NCI-H748 (cell line): ENCODE measurements at regions not wholly inside any gene's neighbourhood (a gene's known extent, or its start where the extent isn't known, plus 50 kb on each side); places are given as distances from the start of the nearest gene placed in this dataset.

ENCODE experiments used
- DNase-seq: peaks from one replicate; lab custom pipeline; 2025; ENCODE audit not compliant: unreplicated experiment; lab: John Stamatoyannopoulos, UW

DNA sequence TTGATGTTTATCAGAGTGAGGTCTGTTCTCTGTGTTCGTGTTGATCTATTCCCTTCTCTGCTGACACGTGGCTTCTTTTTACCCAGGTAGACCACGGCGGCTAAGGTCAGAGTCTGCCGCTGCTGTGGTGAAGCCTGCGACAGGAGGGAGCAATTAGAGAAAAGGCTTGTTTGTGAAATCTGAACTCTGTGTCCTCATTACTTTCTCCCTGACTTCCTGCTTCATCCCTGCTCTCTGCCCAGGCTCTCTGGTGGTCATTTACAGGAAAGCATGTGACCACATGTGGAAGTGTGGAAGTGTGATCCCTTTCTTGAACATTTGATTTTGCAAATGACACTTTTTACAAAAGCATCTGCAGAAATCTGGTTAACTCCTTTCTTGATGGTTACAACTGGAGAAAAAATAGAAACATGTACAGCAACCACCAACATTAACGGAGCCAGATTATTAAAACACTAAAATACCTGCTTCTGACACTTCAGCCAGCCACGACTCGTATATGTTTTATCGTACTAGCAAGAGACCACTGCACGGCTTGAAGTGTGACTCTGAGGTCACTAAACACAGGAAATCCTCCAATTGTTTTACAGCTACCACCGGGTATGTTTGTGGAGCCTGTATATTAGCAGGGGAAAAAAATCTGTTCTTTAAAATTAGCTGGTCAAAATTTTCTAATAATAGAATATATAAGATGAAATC is 388.6 kb upstream of the TMPO start:
- peak; percentile 65 for DNase-seq

DNA sequence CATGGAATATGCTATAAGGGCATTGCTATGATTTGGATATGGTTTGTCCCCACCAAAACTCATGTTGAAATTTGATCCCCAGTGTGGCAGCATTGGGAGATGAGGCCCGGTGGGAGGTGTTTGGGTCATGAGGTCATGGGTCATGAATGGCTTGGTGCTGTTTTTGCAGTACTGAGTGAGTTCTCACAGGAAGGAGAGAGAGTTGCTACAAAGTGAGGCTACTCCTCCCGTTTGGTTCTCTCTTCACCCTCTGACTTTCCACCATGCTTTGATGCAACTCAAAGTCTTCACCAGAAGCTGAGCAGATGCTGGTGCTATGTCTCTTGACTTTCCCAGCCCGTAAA is 388.1 kb upstream of the TMPO start:
- no peak for DNase-seq

GRCh38 chr12:98127854-98128253 is 387.5 kb upstream of the TMPO start:
- DNase-seq: no peak

DNA sequence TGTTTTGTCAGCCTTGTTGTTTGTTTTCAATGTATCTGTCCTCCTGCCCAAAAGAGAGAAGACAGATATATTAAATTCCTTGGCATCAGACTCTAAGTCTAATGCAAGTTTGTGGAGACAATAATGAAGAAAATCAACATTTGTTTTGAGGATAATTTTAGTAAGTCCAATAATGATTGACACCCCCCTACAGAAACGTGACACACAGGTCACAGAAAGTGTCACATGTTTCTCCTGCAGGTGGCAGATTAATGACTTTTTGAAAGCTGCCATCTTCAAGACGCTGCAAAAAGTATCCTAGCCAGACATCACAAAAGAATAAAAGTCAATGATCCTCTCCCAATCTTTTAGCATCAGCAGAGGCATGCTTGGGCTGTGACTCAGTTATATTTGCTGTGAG is 378.8 kb upstream of the TMPO start:
- no peak for DNase-seq

DNA sequence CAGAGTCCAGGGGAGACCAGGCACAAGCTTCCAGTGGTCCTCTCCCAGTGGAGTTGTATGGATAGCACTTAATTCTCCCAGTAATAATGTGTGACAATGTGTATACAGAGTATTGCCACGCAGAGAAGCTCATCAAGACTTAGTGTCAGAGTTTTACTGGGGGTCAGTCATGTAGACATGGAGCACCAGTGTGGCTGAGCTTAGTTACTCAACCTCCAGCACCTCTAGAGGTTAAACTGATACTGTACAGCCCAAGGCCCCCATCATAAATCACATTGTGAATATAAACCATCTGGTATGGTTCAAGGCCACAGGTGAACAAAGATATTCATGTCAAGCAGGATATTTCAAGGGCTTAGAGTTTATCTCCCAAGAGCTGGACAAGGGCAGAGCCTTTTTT is 378.1 kb upstream of the TMPO start:
- no peak for DNase-seq

DNA sequence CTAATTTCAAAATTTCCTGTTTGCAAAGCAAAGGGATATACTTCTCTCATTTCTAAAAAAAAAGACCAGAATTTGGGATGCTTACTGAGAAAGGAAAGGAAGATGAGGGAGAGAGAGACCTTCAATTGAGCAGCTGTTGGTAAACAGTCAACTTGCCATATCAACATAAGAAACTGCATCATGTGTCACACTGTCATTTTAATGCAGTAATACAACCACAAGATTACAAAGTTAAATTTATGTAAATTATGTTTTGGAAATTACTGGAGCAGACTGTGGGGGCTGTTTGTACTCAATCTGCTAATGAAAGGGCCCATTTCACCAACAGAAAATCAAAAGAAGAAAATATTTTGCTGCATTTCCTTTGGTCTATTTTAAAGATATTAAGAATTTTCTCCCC is 370.4 kb upstream of the TMPO start:
- no peak for DNase-seq

DNA sequence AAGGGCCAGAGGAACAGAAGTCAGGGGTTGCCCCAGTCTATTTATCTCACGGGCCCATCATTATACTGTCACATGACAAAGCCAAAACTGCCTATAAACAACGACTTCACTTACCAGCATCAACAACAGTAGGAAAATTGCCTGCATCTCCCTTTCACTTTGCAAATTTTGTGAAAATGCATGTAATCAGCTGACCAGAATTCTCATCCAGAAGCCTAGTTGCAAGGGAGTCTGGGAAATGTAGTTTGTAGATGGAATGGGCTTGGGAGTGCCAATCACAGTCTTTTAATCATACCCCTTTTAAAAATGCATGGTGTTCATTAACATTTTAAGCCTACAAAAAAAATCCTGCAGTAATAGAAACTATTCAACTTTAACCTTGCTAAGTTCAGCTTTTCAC is 369.3 kb upstream of the TMPO start:
- no peak for DNase-seq

DNA sequence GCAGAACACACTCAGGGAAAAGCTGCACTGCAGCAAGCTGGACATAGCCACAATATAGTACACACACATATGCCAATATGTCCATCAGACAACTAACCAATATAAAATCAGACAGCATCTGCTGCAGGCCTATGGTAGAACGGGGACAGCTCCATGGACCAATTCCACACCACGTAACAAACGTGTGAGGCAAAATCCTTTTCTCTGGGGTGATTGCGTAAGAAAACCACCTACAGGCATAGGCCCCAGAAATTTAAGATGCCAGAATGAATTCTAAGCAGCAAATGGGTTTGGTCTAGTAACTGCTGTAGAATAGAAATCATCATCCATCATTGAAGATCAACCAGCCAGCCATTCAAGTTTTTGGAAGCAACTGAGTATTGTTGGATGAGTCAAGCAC is 368.9 kb upstream of the TMPO start:
- no peak for DNase-seq

DNA sequence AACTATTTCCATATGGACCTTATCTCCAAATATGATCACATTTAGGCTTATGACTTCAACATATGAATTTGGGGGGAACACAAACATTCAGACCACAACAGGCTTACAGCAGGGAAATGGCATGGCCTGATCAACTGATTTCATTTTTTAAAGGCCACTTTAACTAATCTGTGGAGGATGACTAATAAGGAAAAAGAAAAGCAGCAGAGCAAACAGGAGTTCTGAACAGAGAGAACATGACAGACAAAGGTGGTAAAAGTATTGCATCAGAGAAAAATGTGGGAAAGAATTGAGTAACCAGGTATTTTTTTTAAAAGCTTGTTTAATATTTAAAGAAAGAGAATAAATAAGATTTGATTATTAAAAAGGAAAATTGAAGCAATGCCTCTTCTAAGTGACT is 366.1 kb upstream of the TMPO start:
- no peak for DNase-seq

GRCh38 chr12:98149691-98150210 is 365.6 kb upstream of the TMPO start:
- no peak for DNase-seq

GRCh38 chr12:98151105-98151590 is 364.2 kb upstream of the TMPO start:
- DNase-seq: no peak

DNA sequence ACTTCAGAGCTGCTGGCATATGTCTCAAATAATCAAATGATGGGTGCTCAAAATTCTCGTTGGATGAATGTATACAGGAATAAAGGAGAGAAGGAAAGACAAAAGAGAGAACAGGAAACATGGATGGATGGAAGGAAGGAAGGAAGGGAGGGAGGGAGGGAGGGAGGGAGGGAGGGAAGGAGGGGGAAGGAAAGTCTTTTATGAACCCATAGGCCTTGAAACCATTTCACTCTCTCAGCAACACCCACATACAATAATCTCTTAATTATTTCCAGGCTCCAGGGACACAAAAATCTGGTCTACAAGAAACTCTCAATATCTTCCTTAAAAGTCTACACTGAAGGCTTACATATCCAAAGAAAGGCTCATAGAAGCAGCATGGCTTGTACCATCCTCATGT is 363.4 kb upstream of the TMPO start:
- DNase-seq: no peak

DNA sequence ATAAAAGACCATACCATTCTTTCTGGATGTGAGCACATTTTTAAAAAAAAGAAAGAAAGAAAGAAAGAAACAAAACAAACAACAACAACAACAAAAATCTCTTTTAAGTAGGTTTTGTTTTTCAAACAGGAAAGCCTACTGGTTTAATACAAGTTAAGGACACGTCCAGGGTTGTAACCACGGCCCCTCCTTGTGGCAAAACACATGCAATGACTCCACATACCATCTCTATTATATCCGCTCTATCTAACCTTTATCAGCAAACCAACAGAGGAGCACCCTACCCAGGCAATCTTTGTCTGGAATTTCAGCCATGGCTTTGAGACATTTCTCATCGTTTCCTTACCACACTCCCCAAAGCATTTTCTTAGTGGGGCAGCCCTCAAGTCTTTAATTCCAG is 360.5 kb upstream of the TMPO start:
- peak; percentile 87 for DNase-seq

DNA sequence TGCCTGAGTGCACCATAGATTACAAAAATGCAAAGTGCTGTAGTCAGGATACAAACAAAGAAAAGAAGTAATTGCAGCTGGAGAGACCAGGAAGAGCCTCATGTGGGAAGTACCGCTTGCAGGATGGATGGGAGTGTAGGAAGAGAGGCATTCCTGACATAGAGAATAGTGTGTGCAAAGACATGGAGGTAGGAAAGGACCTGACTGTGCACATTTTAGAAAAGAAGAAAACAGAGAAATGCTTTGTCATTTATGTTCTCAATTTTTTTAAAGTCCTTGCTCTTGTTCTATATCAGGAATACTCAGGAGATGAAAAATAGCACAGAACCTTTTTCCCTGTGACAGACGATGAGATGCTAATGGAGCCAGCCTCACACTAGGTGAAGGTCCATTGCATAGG is 358.7 kb upstream of the TMPO start:
- peak; percentile 61 for DNase-seq

- DNase-seq: no peak
Observed at GRCh38 chr12:98162906-98163678, 352.3 kb upstream of the TMPO start.

GRCh38 chr12:98172304-98172703 is 343.1 kb upstream of the TMPO start:
- no peak for DNase-seq

- DNase-seq: no peak
Observed at GRCh38 chr12:98172801-98173200, 342.6 kb upstream of the TMPO start.

DNA sequence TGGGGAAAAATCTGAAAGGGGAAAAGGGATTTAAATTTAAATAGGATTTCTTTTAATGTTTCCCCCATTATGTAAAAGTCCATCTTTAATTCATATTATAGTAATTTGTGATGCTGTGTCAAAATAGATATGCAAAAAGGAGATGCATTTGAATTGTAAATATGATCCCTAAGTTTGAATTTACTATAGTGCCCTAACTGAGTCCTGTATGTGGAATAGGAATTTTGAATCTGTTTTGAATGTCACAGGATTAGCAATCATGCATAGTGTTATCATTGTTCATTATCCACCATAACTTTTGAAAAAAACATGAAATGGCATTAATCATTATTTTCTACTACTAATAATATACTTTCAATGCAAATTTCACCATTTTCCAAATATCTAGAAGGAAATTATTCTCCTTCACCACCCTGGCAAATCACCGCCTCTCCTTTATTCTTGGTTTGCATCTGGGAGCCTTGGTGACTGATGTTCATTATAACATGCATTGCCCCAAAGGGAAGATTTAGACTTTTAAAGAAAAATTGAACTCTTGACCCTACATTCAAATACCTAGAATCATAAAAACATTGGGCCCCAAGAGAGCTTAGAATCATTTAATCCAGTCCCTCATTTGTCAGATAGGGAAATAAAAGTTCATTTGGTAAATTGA is 341.5 kb upstream of the TMPO start:
- DNase-seq: no peak

GRCh38 chr12:98174428-98174809 is 341.0 kb upstream of the TMPO start:
- no peak for DNase-seq

DNA sequence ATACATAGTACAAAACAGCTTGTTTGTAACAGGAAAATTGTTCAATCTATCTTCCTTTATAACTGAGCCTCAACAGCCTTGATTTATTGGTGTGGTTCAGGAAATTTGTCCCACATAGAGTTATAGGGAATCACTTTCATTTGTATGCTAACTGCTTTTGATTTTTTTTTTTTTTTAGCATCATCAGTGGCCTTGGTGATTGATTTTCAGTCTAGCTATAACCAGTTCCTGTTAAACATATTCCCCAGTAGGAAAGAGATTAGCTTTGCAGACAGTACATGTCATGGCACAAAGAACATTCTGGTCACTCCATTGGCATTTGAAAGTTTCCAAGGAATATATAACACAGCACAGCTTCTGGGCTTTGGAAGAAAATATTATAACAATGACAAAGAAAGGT is 337.3 kb upstream of the TMPO start:
- no peak for DNase-seq

DNA sequence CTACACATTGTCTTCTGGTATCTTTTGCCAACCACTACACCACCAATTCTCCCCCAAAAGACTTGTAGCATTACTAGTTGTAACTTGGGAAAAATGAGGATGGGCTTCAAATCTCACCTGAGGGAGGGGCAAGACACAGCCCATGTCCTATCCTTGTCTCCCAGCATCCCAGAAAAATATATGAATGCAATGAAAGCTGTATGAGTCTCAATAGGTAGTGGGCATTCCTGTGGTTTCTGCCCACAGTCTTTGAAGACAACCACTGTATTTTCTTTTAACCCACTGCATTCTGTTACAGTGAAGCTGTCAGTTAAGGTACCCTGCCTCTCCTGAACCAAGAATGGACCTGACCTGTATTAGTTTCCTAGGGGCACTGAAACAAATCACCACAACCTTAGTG is 336.2 kb upstream of the TMPO start:
- DNase-seq: no peak

DNA sequence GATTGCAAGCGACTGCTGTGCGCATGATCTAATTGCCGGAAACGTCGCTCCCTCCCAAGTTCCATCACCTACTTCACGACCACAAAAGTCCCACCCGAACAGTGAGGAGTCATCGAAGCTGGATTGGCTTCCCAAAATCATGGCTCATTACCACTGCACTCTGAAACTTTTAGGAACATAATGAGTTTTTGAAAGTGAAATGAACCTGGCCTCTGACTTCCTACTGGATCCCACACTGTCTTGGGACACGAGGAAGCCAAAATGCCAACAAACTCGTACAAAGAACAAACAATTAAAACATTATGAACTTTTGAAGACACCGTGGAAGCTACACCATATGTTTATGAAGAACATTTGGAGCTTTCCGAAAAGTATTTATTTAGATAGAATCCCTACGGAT is 334.8 kb upstream of the TMPO start:
- no peak for DNase-seq
